Ramos (cell line): ENCODE measurements at regions not wholly inside any gene's neighbourhood (a gene's known extent, or its start where the extent isn't known, plus 50 kb on each side); places are given as distances from the start of the nearest gene placed in this dataset.

Source experiments
- in situ Hi-C: fragments of 300-500 bp; cut with MboI; formaldehyde crosslinking; loops from one replicate; pipeline ENCODE4 v1.14.3; 2022; ENCODE audit warnings: low sequenced_read_pairs; ENCODE audit not compliant: unreplicated experiment

DNA sequence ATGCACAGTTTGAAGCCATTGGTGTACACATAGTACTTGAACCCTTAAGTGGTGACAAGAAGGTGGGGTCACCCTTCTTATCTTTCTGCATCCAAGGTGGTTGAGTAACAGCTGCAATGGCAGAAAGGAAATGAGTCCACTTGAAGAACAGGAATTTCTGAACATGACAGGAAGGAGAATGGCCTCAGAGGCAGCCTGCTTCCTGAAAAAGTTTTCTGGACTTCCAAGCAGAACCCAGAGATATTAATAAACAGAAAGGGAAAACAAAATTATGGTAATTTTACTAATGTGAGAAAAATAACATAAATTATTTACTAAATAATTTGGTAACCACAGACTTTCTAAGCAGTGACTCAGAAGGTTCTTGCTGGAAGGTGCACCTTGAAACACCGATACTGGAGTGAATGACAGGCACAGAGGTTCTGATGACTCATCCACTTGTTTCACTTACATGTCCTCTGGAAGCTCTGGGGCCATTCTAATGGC lies 119.9 kb upstream of the HS3ST1 start:
- in situ Hi-C loops = no loop called here

DNA sequence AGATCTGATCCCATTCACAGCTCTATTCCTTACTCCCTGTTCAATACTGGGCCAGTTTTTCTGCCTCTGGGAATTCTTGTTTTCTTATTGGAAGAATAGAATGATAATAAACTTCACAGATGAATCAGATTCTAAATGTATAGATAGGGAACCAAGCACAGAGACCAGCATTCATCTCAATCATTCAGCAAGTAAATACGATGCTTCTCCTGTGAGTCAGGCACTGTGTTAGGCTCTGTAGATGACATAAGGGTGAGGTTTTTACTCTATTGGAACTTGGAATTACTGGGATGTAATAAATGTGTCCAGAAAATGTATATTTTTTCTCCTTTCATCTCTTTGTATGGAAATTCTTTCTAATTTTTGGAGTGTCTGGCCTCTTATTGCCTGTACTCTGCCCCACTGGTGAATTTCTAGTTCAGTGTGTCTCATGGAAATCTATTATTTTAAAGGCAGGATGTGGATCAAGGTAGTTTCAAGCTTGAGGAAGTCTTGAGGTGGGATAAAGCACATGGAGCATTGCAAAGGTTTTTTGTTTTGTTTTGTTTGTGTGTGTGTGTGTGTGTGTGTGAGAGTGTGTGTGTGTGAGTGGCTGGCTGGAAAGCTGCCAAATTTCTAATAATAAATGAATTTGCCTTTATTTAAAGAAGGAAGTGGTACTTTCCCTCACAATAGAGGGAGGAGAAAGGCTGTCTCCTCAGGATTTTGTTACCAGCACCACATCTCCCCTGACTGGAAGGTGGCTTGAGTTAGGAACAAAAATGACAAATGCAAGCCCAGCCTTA lies 117.9 kb upstream of the HS3ST1 start:
- in situ Hi-C loops = no loop called here

DNA sequence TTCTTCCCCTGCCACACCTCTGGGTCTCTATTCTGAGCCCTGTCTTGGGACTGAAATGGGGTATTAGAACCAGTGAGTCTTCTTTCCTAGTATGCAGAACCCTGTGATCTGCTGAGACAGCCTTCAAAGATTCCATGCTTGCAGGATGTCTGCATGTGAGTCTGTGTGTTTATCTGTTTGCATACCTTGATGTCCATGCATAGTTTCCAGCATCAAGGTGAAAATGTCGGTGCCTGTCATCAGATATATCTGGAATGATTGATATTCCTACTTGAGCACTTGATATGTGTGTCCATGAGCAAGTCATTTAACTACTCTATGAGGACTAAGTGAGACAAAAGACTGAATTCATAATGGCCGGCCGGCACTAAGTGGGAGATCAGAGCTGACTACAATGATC lies 117.0 kb upstream of the HS3ST1 start:
- in situ Hi-C loops = no loop called here

DNA sequence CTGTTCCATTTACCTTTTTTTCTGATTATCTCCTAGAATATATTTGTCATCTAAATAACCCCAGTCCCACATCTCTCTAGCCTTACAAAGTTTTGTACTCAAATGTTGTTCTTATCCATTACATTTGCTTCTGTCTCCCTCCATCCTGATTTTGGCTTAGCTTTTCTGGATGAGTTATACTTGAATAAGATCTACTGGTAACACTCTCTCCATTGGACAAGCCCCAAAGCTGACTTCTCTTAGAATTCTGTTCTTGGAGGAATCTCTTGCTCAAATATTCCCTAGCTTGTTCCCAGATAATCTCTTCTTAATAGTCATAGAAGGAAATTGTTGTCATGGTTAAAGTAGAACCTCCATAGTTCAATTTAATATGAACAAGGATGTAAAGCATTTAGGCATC lies 115.5 kb upstream of the HS3ST1 start:
- in situ Hi-C loops = no loop called here

DNA sequence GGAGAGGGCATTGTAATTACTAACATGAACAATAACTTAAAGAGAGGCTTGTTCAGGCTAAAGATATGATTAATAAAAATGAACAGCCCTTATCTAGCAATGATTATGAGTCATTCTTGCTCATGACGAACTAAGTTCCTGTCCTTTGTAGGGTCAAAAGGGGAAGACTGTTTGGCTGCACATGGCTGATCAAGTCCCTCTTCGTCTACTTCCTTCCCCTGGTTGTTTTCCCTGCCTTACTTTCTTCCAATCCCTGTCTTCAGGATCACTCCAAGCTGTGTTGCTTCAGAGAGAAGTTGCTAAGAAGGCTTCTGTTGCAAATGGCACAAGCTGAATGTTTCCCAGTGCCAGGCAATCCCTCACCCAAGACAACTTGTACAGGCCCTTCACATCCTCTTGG lies 115.0 kb upstream of the HS3ST1 start:
- in situ Hi-C loops = no loop called here

DNA sequence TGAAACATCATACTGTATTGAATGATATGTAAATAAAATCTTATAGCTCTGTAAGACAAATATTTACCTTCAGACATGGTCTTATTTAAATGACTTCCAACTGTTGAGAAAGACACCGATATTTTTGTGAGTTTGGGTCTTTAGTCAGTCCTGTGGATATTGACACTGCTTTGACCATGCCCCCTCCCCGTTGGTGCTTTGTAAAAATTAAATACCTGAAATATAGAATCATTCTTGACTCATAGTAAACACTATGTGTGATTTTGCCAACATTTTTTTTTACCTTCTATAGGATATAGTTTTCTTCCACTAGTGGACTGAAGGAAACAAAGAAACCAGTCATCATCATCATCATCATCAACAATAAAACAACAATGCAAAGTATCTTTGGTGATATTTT lies 114.3 kb upstream of the HS3ST1 start:
- in situ Hi-C loops = no loop called here

DNA sequence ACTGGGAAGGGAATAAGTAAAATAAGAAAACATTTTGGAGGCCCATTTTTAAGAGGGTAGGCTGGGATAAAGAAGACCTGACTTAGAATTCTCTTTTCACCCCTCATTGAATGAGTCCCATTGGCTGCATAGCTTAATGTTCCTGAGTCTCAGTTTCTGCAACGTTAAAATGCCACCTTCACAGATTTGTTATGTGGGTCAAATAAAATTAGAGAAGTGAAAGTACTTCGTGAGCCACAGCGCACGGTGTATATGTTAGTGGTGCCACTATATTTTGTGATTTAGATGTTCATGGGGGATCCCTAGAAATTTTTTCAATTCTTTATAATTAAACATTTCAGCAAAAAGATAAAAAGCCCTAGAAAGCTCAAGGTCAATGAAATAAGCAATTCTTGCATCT lies 109.2 kb upstream of the HS3ST1 start:
- in situ Hi-C loops = no loop called here

DNA sequence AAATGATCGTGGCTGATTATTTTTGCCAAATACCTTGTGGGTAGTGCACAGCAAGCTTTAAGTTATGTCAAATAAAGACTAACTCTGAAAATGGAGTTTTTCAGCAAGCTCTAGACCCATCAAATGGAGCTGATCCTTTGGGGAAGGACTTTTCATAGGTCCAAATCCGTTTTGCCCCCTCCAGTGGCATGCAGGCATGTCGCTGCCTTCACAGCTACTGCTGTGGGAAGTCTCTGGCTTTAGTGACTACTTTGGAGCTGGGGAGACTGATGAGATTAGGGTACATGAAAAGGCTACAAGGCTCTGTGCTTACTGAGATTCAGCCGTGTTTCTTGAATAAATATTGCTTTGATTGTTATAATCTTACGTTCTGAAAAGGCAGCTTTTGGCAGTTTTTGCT lies 106.6 kb upstream of the HS3ST1 start:
- in situ Hi-C loops = no loop called here

DNA sequence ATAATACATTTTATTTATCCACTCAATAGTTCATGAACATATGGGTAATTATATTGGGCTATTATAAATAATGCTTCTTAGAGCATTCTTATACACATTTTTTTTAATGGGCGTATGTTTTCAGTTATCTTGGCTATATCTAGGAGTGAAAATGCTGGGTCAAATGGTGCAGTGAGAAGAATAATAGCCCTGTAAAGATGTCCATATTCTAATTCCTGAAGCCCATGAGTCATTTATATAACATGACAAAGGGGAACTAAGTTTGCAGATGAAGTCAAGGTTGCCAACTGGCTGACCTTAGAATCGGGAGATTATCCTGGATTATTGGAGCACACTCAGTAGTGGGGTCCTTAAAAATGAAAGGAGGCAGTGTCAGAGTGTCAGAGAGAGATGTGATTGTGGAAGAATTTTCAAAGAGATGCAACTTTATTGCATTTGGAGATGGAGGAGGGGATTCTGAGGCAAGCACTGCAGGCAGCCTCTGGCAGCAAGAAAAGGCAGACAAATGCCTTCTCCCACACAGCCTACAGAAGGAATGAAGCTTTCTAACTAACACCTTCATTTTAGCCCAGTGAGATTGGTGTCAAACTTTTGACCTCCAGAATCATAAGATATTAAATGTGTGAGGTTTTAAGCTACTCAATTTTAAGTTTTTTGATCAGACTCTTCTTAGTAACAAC lies 106.1 kb upstream of the HS3ST1 start:
- in situ Hi-C loops = no loop called here

DNA sequence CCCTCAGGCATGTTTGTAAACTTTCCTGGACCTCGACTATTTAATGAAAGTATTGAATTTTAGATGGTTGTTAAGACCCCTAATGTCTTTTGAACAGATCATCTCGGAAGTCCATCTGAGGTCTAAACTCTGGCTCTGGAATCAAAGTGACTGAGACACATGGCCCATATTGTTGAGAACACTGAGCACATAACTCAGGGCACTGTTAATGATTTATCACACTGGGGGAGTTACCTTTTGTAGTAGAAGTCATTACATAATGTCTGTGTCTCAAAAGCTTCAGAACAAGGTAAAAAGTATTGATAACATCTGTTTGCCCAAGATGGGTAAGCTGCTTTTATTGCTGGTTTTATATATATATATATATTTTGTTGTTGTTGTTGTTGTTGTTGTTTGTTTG lies 103.4 kb upstream of the HS3ST1 start:
- in situ Hi-C loops = no loop called here

DNA sequence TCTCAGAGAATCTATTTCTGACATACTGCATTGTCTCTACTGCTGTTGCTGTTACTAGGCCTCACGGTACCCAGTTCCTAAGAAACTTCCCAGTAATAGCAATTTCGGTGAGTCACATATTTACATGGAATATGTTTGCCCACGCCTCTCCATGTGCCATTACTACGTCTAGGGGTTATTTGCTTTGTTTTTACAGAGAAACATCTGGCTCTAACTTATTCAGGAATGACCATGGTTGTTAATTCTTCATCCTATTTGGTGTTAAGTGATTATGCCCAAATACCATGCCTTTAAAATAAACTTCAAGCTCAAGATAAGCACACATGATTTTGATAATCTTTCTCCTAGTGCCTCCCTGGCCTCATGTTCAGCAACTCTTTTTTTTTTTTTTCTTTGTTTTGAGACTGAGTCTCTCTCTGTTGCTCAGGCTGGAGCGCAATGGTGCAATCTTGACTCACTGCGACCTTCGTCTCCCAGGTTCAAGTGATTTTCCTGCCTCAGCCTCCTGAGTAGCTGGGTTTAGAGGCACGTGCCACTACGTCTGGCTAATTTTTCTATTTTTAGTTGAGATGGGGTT lies 101.0 kb upstream of the HS3ST1 start:
- in situ Hi-C loops = no loop called here

DNA sequence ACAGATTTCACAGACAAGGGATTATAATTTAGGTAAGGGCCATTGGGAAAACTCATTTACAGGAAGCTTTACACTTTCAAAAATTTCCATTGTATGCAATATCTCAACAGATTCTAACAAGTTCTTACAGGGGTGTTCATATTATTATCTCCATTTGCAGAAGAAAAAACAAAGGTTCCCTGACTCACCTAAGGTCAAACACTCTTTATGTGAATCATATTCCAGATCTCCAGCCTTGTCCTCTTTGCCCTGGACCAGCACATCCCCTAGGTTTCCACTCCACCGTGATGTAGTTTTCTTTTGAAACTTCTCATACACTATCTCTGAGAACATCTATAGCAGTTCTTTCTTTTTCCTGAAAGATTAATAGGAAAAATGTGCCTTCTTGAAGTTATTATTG lies 96.4 kb upstream of the HS3ST1 start:
- in situ Hi-C loops = no loop called here

DNA sequence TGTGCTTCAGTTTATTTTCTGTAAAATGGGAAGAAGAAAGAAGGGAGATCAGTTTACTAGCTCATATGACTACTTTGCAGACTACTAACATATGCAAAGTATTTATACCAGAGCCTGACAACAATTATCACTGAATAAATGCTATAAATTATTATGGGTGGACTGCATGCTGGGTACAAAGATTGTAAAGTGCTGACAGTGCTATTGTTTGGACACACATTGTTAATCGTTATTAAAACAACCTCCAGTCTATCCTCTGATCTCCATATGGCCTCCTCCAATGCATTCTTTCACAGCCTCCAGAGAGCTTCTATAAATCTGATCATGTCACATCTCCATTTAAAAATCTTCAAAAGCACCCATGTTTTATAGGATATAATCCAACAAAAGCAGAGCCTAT lies 90.1 kb upstream of the HS3ST1 start:
- in situ Hi-C loops = no loop called here

DNA sequence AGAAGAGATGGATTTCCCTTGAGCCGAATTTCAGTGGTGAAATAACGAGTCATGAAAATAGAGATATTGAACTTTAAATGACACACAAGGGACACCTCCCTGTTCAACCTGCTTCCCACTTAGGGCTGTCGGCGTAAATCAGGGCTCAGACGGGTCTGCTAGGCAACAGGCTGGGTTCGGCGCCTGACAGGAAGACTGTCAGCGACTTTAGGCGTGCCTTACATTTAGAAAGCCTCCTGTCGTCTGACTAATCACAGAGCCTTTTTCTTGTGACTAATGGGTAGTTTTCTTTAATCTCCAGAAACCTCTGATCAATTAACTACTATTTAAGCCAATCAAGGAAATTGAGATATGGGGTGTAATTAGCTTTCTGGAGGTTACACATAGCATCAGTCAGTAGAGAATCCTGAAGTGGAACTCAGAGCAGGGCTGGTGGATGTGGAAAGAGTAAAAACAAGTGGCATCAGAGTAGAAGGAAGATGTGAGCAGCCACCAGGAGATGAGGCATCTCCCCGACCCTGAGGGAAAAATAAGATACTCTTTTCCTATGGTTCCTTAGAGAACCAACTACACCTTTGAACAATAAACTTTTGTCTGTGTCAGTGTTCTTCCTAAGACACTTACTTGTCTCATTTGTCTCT lies 86.2 kb upstream of the HS3ST1 start:
- in situ Hi-C loops = no loop called here

DNA sequence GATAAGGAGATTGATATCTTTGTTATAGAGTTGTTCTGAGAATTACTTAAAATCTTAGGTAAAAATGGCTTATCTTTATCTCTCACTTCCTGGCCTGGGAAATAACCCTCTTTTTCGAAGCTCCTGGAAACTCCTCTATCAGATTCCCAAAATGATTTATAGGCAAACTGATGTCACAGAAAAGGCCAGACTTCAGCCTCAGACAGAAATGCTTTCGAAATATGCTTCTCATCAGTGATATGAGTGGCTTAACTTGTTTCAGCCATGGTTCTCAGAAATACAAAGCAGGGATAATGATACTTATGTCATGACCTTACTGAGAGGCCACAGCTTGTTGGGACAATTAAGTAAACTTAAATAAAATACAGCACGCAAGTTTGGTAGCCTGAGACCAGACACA lies 85.3 kb upstream of the HS3ST1 start:
- in situ Hi-C loops = no loop called here

DNA sequence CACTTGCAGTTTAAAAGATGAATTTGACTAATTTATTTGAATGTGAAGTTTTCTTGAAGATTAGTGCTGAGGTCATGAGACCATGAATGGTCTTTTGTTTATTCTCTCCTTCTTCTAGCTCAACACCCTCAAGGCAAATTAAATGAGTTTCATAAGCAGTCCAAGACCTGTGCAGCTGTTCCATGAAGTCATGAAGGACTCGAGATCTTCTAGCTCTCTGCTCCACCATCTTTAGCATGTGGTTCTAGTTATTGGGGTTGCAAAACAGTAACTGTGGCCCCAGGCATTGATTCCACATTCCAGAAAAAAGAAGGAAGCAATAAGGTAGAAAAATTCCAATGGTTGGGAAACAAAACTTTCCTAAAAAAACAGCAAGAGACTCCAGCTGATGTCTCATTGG lies 84.2 kb upstream of the HS3ST1 start:
- in situ Hi-C loops = no loop called here

DNA sequence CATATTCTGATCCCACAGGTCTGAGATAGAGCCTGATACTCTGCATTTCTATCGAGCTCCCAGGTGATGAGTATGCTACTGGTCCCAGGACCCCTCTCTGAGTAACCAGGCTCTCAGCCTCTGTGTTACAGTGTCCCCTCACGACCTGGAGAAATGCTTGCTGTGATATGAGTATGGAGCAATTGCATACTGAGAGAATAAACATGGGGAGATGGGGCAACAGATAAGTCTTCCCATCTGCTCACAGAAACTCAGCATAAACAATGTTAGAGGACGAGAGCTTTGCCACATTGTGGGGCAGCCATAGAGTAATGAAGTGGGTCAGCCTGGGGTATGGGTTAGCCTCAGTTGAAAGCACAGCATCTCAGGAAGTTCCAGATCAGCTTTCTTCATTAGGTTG lies 82.6 kb upstream of the HS3ST1 start:
- in situ Hi-C loops = no loop called here

DNA sequence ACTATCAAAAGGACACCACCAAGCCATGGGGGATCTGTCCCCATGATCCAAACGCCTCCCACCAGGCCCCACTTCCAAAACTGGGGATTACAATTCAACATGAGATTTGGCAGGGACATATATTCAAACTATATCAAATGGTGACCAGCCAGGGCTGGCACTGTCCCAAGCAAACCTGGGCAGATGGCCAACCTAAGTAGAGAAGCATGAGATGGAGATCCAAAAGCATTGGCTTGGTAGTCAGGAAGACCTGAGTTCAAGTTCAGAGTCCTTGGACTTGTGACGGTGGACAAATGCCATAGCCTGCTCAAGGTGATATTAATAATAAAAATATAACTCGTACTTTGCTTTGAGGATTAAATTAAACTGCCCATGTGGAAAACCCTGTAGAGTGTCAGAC lies 79.2 kb upstream of the HS3ST1 start:
- in situ Hi-C loops = no loop called here

DNA sequence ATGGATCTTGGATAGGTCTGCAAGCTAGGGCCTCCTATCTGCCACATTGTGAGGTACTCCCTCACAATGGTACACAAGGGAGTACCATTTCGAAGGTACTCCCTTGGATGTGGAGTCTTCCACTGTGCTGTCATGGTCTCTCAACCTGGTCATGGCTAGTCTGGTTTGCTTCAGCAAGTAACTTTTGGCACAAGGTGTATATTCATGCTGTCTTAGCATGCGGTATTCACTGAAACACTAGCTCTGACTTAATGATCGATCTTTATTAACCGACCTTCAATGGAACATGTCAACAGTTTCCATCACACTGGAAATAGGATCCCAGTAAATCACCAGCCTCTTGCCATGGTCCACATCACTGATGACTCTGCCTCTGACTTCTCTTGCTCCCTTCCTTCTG lies 77.5 kb upstream of the HS3ST1 start:
- in situ Hi-C loops = no loop called here

DNA sequence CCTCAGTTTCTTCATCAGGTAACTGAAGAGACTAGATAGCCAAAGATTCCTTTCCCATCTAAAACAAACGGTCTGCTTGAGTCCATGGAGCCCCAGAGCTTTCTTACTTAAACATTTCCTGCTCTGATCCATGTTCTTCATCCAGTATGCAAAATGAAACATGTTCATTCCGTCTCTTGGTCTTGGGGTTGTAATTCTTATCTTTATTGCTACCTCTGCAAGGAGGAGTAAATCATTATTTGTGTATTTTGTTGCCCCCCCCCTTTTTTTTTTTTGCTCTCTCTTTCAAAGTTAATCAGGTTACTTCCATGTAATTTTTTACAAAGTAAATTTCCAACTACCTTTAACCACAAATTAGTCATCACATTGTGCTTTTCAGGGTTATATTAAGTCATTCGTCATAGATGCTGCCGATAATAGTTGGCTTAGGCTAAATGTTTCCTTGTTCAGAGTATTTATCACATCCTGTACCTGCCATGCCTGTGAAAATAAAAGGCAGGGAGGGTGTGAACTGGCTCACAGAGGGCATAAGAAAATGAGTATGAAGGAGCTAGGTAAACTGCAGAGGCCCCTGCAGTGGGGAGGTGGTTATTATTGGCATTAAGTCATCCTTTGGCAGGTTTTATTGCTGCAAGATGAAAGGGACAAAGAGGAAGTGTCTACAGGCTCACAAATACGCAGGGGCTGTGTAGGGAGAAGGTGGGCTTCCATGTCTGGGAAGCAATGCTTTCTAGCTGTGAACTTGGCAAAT lies 76.7 kb upstream of the HS3ST1 start:
- in situ Hi-C loops = no loop called here
